Pancreas (tissue), 10 donors: ENCODE measurements at regions not wholly inside any gene's neighbourhood (a gene's known extent, or its start where the extent isn't known, plus 50 kb on each side); places are given as distances from the start of the nearest gene placed in this dataset.
A peak's percentile ranks its signal among the peaks of the same experiment; 100 is the strongest.

ENCODE experiments used
- ATAC-seq, 4 donors: fragments of 200-7000 bp; cut with Tn5 transposase; one replicate each; pipeline versions ENCODE4 v1.8.0 to v1.9.1; 2020; ENCODE audit warnings: mild to moderate bottlenecking in 4 of 4, moderate library complexity in 4 of 4
- DNase-seq, 6 donors: peaks; one replicate each; pipeline ENCODE4 v3.0.0-alpha.2; 2020
- FAIRE-seq: peaks from 2 replicates; lab custom pipeline; 2012; peaks lifted over from hg19 to GRCh38; lab: Jason Lieb, UNC
- H3K27ac ChIP-seq, 4 donors: fragments of 200-600 bp; sonication (generic); 1 replicate in 3 of 4; 2 replicates in 1 of 4; pipeline versions ENCODE4 v1.5.0 to v1.8.0; 2020
- H3K27me3 ChIP-seq, 4 donors: fragments of 200-600 bp; one replicate each; pipeline ENCODE4 v1.8.0; 2021
- H3K36me3 ChIP-seq, 3 donors: fragments of 200-600 bp; sonication (generic) in 1 of 3; one replicate each; pipeline versions ENCODE4 v1.5.0 to v1.8.0; 2020 to 2021
- H3K4me1 ChIP-seq, 3 donors: fragments of 200-600 bp; one replicate each; pipeline ENCODE4 v1.8.0; 2021
- H3K4me3 ChIP-seq, 4 donors: fragments of 200-600 bp; sonication (generic) in 2 of 4; one replicate each; pipeline versions ENCODE4 v1.5.0 to v1.8.0; 2020 to 2021
- H3K9me3 ChIP-seq, 4 donors: fragments of 200-600 bp; one replicate each; pipeline ENCODE4 v1.8.0; 2021
- CTCF ChIP-seq, 4 donors: fragments of 200-600 bp; sonication (generic) in 3 of 4; IDR thresholded peaks; one replicate each; pipeline versions ENCODE4 v1.5.0 to v1.8.0; 2021; ENCODE audit warnings: antibody characterized with exemption in 4 of 4
- WGBS, 2 donors: extraction: QIAGEN DNeasy Blood & Tissue Kit; methylation state at CpG; one replicate each; pipeline ENCODE4 v1.1.7; 2013; 5-methylcytosine and 5-hydroxymethylcytosine counted together
- intact Hi-C, 3 donors: fragments of 100-400 bp; cut with DNase I; formaldehyde crosslinking; loops; one replicate each; pipeline versions ENCODE4 v1.11.1 to v1.14.2; 2022
- donor health status: healthy with polysubstance abuse.
- donor health status: DM: no; HTN: no; CAD: no; lungs with moderate emphysema.
- donor health status: DM: no; HTN: no; CAD: no.
- donor health status: control.
- donor health status: control.
- donor health status: Bipolar disorder and iron deficiency.
- donor health status: DM: yes; HTN: yes; CAD: no.
- donor health status: DM: no; HTN: no; CAD: no.
- donor health status: DM: no; HTN: no; CAD: no.
- donor health status: DM: yes; HTN: yes; CAD: no.

- DNase-seq (no peak), FAIRE-seq (no peak), ATAC-seq (no peak)
- intact Hi-C loops: no loop called here
- H3K36me3 ChIP-seq: no peaks in the 10 kb centered on the region
- no peak overlapping the region for H3K4me3 ChIP-seq
- 80 to 96% methylated on average over 4 of the region's 4 CpGs for WGBS, 2 donors
- H3K4me1 ChIP-seq: peaks cover 7 to 26% (median 8%) of the 10 kb centered on the region in 3 donors
- H3K27me3 ChIP-seq: no peaks in the 10 kb centered on the region
- TF ChIP-seq CTCF (IDR thresholded peaks at IDR 0.05): no peak
- H3K27ac ChIP-seq: no peak overlapping the region
- H3K9me3 ChIP-seq: no peaks in the 10 kb centered on the region
Measured at GRCh38 chr12:3375326-3375725, 115.7 kb upstream of the PRMT8 start.

GRCh38 chr12:3376779-3377455 lies 114.1 kb upstream of the PRMT8 start:
- FAIRE-seq (no peak), ATAC-seq (peak in 1 of 4 donors; percentile 10), DNase-seq (no peak)
- H3K9me3 ChIP-seq: no peaks in the 10 kb centered on the region
- intact Hi-C loops: no loop called here
- peaks cover 10 to 23% (median 15%) of the 10 kb centered on the region in 3 donors for H3K4me1 ChIP-seq
- H3K4me3 ChIP-seq: no peak overlapping the region
- no peak overlapping the region for H3K27ac ChIP-seq
- no peaks in the 10 kb centered on the region for H3K27me3 ChIP-seq
- no peak for TF ChIP-seq CTCF (IDR thresholded peaks at IDR 0.05)
- H3K36me3 ChIP-seq: no peaks in the 10 kb centered on the region
- 62 to 70% methylated on average over 5 of the region's 5 CpGs for WGBS, 2 donors

- DNase-seq (no peak), ATAC-seq (no peak), FAIRE-seq (no peak)
- Histone ChIP-seq H3K9me3 (no peaks in the 10 kb centered on the region), H3K36me3 (no peaks in the 10 kb centered on the region), H3K27me3 (no peaks in the 10 kb centered on the region), H3K4me1 (peaks cover 5 to 15% (median 14%) of the 10 kb centered on the region in 3 donors), H3K27ac (no peak overlapping the region), H3K4me3 (no peak overlapping the region)
- intact Hi-C loops: no loop called here
- WGBS, 2 donors: 91 to 96% methylated on average over 4 of the region's 4 CpGs
- TF ChIP-seq CTCF (IDR thresholded peaks at IDR 0.05): no peak
Measured at GRCh38 chr12:3378655-3379054, 112.3 kb upstream of the PRMT8 start.

- H3K4me3 ChIP-seq: no peak overlapping the region
- H3K27ac ChIP-seq: no peak overlapping the region
- no peaks in the 10 kb centered on the region for H3K27me3 ChIP-seq
- WGBS, 2 donors: 69 to 81% methylated on average over 6 of the region's 6 CpGs
- DNase-seq (no peak), FAIRE-seq (no peak), ATAC-seq (no peak)
- intact Hi-C loops: no loop called here
- no peaks in the 10 kb centered on the region for H3K36me3 ChIP-seq
- H3K9me3 ChIP-seq: no peaks in the 10 kb centered on the region
- no peak for TF ChIP-seq CTCF (IDR thresholded peaks at IDR 0.05)
- peaks cover 5 to 15% (median 14%) of the 10 kb centered on the region in 3 donors for H3K4me1 ChIP-seq
Measured at GRCh38 chr12:3379079-3379478, 111.9 kb upstream of the PRMT8 start.
